AG08396 (cell line): ENCODE measurements at regions not wholly inside any gene's neighbourhood (a gene's known extent, or its start where the extent isn't known, plus 50 kb on each side); places are given as distances from the start of the nearest gene placed in this dataset.
"Not testable (repeated sequence)": the region's sequence is repeated elsewhere in the genome, so short reads cannot be mapped to it uniquely, and the experiment has no call there.

Source experiments
- DNase-seq: peaks from one replicate; pipeline ENCODE4 v3.0.0; 2012; ENCODE audit warnings: low spot score, mixed read lengths

DNA sequence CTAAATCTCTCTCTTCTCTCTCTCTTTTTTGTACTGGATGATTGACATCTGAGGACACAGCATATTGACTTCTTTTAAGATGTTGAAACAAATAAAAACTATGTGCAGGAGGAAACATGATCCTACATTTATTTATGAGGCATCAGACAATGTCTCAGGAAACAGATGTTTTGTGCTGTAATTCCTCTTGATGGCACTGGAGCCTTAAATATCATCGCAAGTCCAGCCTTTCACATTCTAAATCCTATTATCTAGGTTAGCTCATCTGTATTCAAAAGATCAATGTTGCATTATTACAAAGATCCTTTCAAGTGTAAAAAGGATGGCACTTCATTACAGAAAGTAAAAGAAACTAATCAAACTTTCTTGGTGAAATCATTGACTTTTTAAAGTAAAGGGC, 63.9 kb downstream of the MAT2B start:
- no peak for DNase-seq

DNA sequence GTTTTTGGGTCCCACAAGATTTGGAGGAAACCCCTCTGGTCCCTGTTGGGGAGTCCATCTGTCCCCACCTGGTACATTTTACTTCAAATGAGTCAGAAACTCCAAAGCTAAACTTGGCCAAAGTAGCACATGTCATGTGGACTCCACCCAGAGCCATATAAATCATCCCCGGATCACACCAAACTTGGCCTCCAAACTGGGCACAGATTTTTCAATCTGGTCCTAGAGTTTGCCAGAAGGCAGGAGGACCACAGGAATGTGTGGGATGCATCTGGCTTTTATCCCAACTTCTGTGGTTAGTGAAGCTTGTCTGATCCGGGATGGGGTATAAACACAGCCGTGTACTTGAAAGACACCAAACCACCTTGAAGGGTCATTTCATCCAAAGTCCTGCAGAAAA, 66.3 kb downstream of the MAT2B start:
- peak; percentile 79 for DNase-seq

DNA sequence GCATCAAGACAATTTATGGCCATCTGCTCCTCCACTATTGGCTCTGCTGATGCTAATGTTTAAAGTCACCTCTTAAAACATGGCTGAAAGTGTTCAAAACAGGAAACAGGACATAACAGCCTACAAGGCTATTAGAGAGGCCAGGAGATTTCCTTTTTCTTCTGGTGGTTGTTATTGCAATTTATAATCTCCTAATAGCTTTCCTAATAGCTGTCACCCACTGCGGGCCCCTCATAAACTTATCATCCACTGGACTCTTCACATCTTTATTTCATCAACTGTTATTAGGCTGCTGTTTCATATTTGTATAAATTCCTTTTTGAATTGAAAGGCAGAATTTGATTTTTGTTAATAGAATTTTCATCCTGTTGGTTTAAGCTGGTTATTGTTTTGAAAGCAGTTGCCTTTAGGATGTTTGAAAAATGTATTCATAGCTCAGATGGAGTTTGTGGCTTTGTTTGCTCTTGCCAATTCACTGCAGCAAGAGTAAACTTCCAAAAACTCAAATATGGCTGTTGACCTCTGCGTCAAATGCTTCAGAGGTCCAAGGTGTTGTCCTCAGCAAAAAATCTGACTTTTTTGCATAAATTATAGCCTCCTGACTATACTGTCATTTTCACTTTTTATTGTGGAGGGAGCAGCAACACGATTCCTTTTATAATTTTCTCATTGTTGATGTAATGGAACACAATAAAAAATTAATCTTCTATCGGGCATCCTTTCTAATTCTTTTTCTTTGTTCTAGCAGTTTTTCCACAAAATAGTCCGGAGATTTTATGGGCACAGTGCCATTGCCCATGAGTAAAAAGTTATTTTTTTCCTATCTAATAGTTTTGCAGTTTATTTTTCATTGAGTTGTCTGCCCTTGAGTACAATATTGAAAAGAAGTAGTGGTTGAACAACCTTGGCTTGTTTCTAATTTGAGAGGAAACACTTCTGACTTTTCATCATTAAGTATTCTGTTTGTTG, 69.3 kb downstream of the MAT2B start:
- DNase-seq, result no peak

DNA sequence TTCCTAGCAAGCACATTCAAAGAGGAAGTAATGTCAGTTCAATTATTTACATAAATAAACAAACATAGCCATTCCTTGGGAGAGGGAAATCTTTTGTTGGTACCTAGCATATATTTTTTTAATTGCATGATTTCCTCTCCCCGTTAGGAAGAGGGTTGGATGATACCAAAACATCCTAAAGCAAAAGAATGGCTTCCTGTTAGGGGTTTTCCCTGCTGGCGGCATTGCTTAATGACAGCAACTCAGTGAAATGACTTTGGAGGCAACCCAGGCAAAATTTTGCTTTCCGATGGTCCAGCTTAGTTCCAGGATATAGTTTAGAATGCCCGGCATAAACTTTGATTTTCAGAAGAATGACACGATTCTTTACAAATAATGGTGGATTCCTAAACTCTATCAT, 73.2 kb downstream of the MAT2B start:
- no peak for DNase-seq

DNA sequence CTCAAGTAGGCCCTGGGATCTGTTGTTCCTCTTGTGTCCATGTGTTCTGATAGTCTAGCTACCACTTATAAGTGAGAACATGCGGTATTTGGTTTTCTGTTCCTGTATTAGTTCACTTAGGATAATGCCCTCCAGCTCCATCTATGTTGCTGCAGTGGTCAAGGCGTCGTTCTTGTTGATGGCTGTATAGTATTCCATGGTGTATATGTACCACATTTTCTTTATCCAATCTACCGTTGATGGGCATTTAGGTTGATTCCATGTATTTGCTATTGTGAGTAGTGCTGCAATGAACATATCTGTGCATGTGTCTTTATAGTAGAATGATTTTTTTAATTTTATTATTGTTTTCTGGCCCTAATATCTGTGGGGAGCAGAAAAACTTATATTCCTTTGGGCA, 74.3 kb downstream of the MAT2B start:
- DNase-seq, result no peak

DNA sequence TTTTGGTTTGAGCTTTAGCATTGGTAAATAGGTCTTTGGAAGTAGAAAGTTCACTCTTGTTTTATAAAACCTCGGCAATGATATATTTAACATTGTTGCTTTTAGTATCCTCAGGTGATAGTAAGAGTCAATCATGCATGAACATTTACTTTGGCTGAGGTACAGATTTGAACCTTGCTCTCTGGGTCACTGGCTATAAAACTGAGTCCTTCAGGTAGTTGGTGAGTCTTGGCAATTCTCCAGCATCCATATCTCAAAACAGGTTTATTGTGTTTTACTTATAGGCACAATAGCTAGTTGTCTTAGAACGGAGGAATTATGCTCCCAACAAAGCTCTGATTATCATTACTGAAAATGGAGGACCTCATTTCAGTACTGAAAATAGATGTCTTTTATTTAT, 75.1 kb downstream of the MAT2B start:
- DNase-seq, result no peak

DNA sequence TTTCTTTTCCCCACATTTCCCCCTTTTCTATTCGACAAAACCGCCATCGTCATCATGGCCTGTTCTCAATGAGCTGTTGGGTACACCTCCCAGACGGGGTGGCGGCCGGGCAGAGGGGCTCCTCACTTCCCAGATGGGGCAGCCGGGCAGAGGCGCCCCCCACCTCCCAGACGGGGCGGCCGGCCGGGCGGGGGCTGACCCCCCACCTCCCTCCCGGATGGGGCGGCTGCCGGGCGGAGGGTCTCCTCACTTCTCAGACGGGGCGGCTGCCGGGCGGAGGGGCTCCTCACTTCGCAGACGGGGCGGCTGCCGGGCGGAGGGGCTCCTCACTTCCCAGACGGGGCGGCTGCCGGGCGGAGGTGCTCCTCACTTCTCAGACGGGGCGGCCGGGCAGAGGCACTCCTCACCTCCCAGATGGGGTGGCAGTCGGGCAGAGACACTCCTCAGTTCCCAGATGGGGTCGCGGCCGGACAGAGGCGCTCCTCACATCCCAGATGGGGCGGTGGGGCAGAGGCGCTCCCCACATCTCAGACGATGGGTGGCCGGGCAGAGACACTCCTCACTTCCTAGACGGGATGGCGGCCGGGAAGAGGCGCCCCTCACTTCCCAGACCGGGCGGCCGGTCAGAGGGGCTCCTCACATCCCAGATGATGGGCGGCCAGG, 78.2 kb downstream of the MAT2B start:
- DNase-seq, result not testable (repeated sequence)

DNA sequence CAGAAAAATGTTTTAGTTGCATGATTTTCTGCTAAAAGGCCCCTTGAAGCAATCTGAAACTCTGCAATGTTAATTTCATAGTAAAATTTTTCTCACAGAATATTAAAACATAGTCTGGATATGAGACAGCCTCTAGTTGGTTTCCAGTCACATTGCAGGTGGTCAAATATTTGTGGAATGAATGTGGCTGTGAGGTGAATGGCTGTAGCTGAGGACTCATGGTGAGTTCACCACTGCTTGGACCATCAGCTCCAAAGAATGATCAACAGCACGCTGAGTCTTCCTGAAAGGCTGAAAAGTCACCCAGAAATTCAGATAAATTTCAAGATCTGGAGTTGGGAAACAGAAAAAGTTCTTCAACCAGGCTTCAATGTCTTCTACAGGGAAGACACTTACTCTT, 79.8 kb downstream of the MAT2B start:
- peak; percentile 78 for DNase-seq

DNA sequence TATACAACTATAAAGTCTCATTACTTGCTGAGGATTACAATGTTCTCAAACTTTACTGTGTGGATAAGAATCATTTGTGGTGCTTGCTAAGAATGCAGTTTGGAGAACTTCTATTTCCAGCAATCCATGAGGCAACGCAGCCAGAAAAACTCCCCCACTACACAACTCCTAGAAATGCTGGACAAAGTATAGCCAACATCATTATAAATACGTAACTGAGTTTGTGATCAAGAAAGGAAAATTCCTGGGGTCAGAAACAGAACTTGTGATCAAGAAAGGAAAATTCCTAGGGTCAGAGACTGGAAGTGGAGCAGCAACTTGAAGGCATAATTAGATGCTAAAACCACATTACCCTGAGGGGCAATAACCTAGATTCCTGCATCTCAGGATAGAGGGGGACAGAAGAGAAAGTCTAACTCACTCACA, 81.1 kb downstream of the MAT2B start:
- no peak for DNase-seq

DNA sequence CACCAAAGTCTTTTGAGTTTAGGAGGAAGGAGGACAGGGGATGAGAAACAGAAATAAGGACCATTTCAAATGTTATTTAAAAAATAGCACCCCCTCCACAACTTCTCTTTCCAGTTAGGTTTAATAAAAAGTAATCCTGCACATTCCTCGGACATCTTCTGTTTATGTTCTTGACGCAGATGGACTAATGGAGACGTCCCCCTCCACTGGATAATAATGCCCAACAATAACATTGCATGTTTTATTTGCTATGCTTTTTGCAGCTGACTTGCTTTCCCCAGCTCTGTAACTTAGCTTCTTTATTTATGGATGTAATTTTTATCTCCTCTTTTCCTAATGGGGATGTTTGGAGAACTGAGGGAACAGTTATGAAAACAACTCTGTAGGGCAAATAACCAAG, 89.5 kb downstream of the MAT2B start:
- no peak for DNase-seq

DNA sequence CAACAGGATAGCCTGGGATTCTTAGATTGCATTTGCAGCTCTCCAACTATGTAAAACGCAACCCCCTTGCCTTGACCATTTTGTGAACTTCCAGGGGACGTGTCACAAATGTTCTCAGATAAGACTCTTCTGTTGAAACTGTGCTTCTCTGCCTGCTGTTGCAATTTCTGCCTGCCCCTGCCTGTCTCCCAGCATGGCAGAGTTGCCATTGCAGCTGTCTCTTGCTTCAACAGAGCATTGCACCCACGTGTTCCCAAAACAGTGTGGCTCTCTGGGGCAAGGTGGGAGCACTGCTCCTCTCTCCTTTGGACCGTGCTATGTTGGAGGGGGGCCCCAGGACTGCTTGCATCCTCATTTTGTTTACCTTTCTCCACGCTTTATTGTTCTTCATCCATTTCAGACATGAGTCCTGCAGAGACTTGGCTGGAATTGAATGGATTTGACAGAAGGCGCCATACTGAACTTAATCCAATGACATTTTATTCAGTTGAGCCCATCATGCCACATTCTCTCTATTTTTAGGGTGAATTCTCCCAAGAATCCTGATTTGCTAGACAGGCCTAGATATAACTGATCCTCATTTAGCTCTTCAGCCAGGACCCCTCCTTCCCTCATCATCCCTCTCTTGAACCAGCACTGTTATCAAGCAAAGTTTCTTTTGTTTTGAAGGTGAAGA, 90.7 kb downstream of the MAT2B start:
- no peak for DNase-seq

DNA sequence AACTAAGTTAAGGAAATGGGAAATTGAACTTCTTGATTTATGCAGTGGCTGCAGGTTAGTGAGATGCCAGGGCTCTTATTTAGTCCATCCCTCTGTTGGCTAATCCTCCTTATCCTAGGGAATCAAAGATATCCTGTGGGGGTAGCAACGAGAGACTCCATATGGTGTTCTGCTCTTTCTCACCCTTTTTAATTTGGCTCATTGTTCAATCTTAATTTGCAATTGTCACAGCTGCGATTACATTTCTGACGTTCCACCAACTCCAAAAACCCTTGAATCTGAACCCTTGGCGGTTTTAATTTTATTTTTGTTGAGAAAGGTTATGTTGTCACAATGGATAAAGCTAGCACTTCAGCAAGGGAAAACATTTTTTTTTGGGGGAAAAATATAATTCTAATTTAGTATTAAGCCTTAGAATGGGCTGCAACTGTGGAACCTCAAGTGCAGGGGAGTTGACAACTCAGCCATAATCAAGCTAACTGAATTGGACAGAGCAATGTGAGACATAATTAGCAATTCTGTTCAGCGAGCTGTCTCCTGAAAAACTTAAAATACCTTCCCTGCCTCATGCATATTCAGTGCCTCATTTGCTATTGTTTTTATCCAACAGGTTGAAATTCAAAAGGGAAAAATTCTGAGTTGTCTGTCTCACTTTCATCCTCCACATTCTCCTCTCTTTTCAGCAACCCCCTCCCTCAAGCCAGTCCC, 91.3 kb downstream of the MAT2B start:
- DNase-seq, result no peak

DNA sequence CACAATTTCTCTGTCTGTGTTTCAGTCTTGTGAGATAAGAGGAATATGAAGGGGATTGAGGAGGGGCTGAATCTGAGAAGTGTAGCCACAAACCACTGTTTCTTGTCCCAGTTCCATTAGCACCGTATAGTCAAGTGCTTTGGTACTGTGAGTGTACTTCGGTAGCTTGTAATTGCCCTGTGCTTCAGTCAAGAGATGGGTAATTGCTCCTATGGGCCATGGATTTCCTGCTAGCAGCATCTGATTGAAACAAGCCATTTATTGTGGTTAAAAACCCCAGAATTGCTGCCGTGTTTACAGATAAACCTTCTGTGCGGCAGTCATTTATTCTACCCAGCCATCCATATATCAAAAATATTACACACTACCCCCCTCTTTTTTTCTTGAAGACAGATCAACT, 98.6 kb downstream of the MAT2B start:
- no peak for DNase-seq

DNA sequence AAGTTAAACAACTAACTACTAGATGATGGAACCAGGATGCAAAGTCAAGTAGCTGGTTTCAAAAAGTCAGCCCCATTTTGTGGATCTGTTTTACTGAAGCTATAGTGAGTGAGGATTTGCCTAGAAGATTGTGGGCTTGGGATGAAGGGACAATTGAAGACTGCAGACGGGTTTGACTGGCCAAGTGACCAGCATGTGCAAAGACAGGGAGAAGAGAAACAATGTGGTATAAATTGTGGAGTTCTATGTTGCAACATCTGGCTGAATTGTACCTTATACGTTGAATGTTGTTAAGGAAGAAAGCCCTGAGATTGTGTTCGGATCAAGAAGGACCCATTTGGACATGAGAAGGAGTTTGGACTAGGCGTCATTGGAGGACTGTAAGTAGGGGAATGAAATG, 101.8 kb downstream of the MAT2B start:
- no peak for DNase-seq

DNA sequence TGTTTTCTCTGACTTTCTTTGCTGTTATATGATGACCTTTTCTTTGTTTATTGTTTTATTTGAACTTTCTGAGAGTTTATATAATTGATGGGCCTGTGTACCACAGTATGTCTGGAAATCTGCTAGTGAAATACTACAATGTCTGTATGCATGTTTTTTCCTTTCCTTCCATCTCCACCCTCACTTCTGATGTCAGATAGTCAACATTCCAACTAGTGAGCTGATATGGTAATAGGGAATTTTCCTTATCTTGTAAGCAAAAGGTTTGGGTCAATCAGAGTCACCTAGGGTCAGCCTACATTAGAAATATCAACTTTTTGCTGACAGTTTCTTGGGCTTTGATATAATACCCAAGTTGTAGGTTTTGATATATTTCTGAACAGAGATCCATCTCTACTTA, 103.2 kb downstream of the MAT2B start:
- DNase-seq, result no peak

DNA sequence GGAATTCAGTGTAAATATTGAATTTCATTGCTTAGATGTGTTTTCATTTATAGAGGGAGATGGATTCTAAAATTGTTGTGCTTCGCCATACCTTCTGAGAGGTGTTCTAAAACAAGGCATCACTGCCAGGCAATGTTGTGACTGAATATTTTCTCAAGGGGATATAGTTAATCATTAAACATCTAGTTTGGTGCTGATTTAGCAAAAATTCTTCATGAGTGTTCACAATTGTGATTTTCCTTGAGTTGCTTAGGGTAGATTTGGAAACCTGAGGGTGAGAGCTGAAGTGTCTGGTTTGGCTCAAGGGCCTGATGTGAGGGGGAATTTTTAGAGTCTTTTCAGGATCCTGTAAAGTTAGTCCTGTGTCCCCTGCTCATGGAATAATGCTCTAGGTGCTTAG, 104.5 kb downstream of the MAT2B start:
- DNase-seq, result no peak

DNA sequence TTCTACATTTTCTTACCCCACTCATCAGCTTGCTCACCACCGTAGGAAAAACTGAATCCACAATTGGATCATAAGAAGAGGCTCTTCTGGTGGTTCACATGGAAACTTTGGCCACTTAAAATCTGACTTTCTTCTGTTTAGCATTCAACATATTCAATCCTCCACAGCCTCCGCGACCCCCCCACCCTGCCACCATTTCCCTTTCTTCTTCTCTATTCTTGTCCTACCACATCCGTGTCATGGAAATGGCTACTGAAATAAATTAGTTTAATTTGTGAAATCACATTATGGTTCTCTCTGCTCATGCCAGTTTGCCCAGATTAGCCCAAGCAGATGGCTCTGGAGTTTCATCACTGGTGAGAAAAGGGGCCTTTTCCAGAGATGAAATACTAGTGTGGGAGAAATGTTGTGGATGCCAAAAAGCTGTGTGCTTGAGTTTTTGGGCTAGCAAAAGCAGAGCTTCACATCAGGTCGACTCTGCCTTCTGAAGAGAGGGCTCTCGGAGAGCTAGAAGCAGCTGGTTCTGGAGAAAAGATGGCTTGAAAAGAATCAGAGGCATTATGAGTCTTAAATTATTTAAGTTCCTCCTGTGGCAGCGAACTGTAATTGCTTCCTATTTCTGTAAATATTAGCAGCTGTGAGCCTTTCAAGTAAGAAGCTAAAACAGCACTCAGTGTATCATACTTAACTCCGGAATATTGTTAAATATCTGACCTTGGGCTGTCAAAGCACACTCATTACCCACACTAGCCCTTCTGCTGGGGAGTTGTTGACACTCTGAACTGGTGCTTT, 107.1 kb downstream of the MAT2B start:
- DNase-seq, result no peak

DNA sequence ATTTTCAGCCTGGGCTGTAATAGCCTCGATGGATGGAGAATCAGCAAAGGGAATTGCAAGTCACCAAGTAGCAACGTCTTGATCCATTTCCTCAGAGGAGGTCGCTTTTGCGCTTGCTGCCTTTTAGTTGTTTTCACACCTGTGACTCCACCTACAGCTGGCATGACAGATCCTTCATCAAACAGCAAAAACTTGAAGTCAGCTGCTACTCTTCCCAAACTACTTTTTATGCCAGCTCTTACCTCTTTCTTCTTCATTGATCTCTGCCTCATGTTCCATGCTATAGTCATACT, 107.7 kb downstream of the MAT2B start:
- DNase-seq, result no peak

DNA sequence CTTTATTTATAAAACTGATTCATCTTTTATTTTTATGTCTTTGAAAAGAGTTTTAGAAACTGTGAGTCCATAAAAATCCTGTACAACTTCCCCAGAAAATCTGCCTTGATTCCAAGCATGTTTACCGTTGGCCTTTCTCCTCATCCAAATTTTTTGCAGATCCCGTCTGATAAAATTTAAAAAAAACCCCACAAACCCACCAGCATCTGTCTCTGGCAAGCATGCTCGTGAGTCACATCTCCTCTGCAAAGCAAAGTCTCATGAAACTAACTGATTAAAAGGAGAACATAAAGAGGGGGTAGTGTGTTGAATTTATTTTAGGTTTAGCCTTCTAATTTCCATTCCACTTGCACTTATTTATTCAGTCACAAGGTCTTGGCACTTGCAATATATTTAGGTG, 109.4 kb downstream of the MAT2B start:
- no peak for DNase-seq

DNA sequence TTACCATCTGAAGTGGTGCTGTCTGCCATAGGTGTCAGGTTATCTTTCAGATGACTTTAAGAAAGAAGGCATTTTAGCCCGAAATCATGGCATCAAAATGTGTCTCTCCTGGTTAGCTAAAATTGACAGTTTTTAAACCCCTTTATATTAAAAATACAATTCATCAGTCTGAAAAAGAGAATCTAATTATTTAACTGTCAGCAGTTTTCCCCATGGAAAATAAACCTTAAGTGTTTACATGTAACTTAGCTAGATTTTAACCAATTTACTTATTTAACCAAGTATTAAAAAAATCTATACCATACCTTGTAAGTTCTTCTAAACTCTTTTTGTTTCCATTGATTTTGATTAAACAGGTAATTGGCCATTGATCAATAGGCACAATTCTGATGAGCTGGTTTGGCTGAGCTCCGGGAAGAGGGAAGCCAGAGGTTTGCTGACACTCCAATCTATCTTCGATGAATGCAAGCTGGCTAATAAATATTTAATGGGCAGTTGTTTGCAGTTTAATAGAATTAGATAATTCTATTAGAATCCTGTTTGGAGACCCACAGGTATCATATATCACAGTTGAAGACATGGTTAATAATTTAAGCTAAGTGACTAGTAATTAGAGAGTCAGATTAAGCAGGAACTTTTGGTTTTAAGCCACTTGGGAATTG, 114.0 kb downstream of the MAT2B start:
- DNase-seq, result no peak

DNA sequence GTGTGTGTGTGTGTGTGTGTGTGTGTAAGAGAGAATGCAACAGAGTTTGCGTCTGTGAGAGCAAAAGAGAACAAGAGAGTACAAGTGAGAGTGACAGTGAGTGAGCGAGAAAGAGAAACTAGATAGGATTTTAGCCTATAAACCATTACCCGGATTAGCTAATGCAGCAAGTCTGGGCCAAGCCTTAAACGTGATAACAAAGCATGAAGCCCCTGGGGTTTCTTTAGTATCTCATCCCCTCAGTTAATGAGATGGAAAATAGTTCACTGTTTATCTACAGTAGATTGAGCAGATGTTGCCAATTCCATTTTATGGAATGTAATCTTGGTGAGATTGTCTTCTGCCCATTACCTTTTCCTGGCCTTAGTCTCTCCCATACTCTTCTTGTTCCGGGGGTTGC, 114.5 kb downstream of the MAT2B start:
- no peak for DNase-seq
